ENCODE measurements at regions not wholly inside any gene's neighbourhood (a gene's known extent, or its start where the extent isn't known, plus 50 kb on each side); places are given as distances from the start of the nearest gene placed in this dataset.
"Not testable (repeated sequence)": the region's sequence is repeated elsewhere in the genome, so short reads cannot be mapped to it uniquely, and the experiment has no call there.

GRCh38 chr6:81944661-81945060, 192.2 kb upstream of the TENT5A start (continued):
- TF ChIP-seq CTCF (IDR thresholded peaks at IDR 0.05) (no peak), JAZF1 (CRISPR knock-in tag; IDR thresholded peaks at IDR 0.05) (no peak), MAX (CRISPR knock-in tag; IDR thresholded peaks at IDR 0.05) (no peak)

GRCh38 chr6:81942842-81943241, 190.4 kb upstream of the TENT5A start:
- H3K27me3 Mint-ChIP-seq (ENCODE audit: low read depth); DNase-seq (ENCODE audit: low spot score); H3K4me3 Mint-ChIP-seq; H3K36me3 Mint-ChIP-seq; ATAC-seq; POLR2A ChIA-PET; H3K9me3 Mint-ChIP-seq; H3K27ac Mint-ChIP-seq; CTCF ChIA-PET: not testable (repeated sequence)
- peaks cover 29% of the 10 kb centered on the region for H3K4me1 Mint-ChIP-seq

GRCh38 chr6:81942067-81942370, 189.5 kb upstream of the TENT5A start:
- TF ChIP-seq MAX (CRISPR knock-in tag; IDR thresholded peaks at IDR 0.05) (no peak), ZMAT4 (CRISPR knock-in tag; IDR thresholded peaks at IDR 0.05) (no peak), USF2 (CRISPR knock-in tag; IDR thresholded peaks at IDR 0.05) (no peak), NFATC4 (CRISPR knock-in tag; IDR thresholded peaks at IDR 0.05) (no peak), KAT7 (CRISPR knock-in tag; IDR thresholded peaks at IDR 0.05; ENCODE audit: borderline replicate concordance) (no peak), PREB (CRISPR knock-in tag; IDR thresholded peaks at IDR 0.05; ENCODE audit: borderline replicate concordance) (no peak), SP1 (CRISPR knock-in tag; conservative IDR thresholded peaks at IDR 0.05) (no peak), TEAD1 (CRISPR knock-in tag; IDR thresholded peaks at IDR 0.05) (no peak), IRF1 (CRISPR knock-in tag; IDR thresholded peaks at IDR 0.05) (no peak), ZNF121 (CRISPR knock-in tag; IDR thresholded peaks at IDR 0.05) (no peak)
- H3K27ac Mint-ChIP-seq, result no peak overlapping the region
- no peak for DNase-seq (ENCODE audit: low spot score)
- no peak overlapping the region for H3K4me3 Mint-ChIP-seq
- CTCF ChIA-PET, result no interaction called here
- no peaks in the 10 kb centered on the region for H3K27me3 Mint-ChIP-seq (ENCODE audit: low read depth)
- ATAC-seq, result no peak
- POLR2A ChIA-PET, result no interaction called here
- H3K4me1 Mint-ChIP-seq, result peaks cover 29% of the 10 kb centered on the region
- no peaks in the 10 kb centered on the region for H3K36me3 Mint-ChIP-seq
- no peaks in the 10 kb centered on the region for H3K9me3 Mint-ChIP-seq

GRCh38 chr6:81940451-81940985, 188.0 kb upstream of the TENT5A start:
- Mint-ChIP-seq H3K27me3 (ENCODE audit: low read depth) (no peaks in the 10 kb centered on the region), H3K36me3 (no peaks in the 10 kb centered on the region), H3K9me3 (peaks cover 6% of the 10 kb centered on the region), H3K27ac (no peak overlapping the region), H3K4me1 (peaks cover 29% of the 10 kb centered on the region), H3K4me3 (no peak overlapping the region)
- POLR2A ChIA-PET, result no interaction called here
- ATAC-seq (no peak), DNase-seq (ENCODE audit: low spot score) (no peak)
- CTCF ChIA-PET, result interaction anchor here (1.5 kb wide), 1 partner anchor 187 kb away, joined by 4 read pairs; no protein-coding TSS in a partner anchor
- TF ChIP-seq NFATC4 (CRISPR knock-in tag; IDR thresholded peaks at IDR 0.05), result no peak
- TF ChIP-seq ARID4B (CRISPR knock-in tag; IDR thresholded peaks at IDR 0.05; ENCODE audit: borderline replicate concordance), result no peak
- TF ChIP-seq TCF7 (CRISPR knock-in tag; IDR thresholded peaks at IDR 0.05; ENCODE audit: low read depth), result no peak
- no peak for TF ChIP-seq STAT6 (CRISPR knock-in tag; conservative IDR thresholded peaks at IDR 0.05; ENCODE audit: low read depth)
- no peak for TF ChIP-seq ELF4 (CRISPR knock-in tag; IDR thresholded peaks at IDR 0.05; ENCODE audit: low read depth)
- TF ChIP-seq ZNF317 (CRISPR knock-in tag; IDR thresholded peaks at IDR 0.05; ENCODE audit: borderline replicate concordance, low read depth), result no peak

Data from WTC11 (cell line).